ENCODE measurements at regions not wholly inside any gene's neighbourhood (a gene's known extent, or its start where the extent isn't known, plus 50 kb on each side); places are given as distances from the start of the nearest gene placed in this dataset.

GRCh38 chr14:97350894-97351731 is 553.9 kb downstream of the VRK1 start:
- no peak for DNase-seq (ENCODE audit: low read depth)

GRCh38 chr14:97353102-97353501 is 555.9 kb downstream of the VRK1 start:
- no peak for DNase-seq (ENCODE audit: low read depth)

- DNase-seq (ENCODE audit: low read depth), result no peak
Measured at GRCh38 chr14:97354119-97354722, 557.0 kb downstream of the VRK1 start.

GRCh38 chr14:97359341-97359740 is 562.2 kb downstream of the VRK1 start:
- no peak for DNase-seq (ENCODE audit: low read depth)

GRCh38 chr14:97361181-97361580 is 564.0 kb downstream of the VRK1 start:
- DNase-seq (ENCODE audit: low read depth), result no peak

- no peak for DNase-seq (ENCODE audit: low read depth)
Measured at GRCh38 chr14:97361958-97362357, 564.8 kb downstream of the VRK1 start.

GRCh38 chr14:97366400-97366799 is 569.2 kb downstream of the VRK1 start:
- no peak for DNase-seq (ENCODE audit: low read depth)

GRCh38 chr14:97367278-97367677 is 570.1 kb downstream of the VRK1 start:
- no peak for DNase-seq (ENCODE audit: low read depth)

- no peak for DNase-seq (ENCODE audit: low read depth)
Measured at GRCh38 chr14:97368049-97368448, 570.9 kb downstream of the VRK1 start.

- no peak for DNase-seq (ENCODE audit: low read depth)
Measured at GRCh38 chr14:97368900-97369564, 571.9 kb downstream of the VRK1 start.

GRCh38 chr14:97369901-97370300 is 572.7 kb downstream of the VRK1 start:
- DNase-seq (ENCODE audit: low read depth), result no peak

GRCh38 chr14:97376310-97376709 is 579.1 kb downstream of the VRK1 start:
- DNase-seq (ENCODE audit: low read depth), result no peak

- no peak for DNase-seq (ENCODE audit: low read depth)
Measured at GRCh38 chr14:97377550-97377949, 580.4 kb downstream of the VRK1 start.

- DNase-seq (ENCODE audit: low read depth), result no peak
Measured at GRCh38 chr14:97379091-97379531, 581.9 kb downstream of the VRK1 start.

- no peak for DNase-seq (ENCODE audit: low read depth)
Measured at GRCh38 chr14:97380539-97380941, 583.4 kb downstream of the VRK1 start.

GRCh38 chr14:97381309-97381708 is 584.1 kb downstream of the VRK1 start:
- DNase-seq (ENCODE audit: low read depth), result no peak

GRCh38 chr14:97382616-97383226 is 585.5 kb downstream of the VRK1 start:
- DNase-seq (ENCODE audit: low read depth), result no peak

GRCh38 chr14:97385727-97386126 is 588.5 kb downstream of the VRK1 start:
- DNase-seq (ENCODE audit: low read depth), result no peak

- no peak for DNase-seq (ENCODE audit: low read depth)
Measured at GRCh38 chr14:97387252-97387874, 590.2 kb downstream of the VRK1 start.

GRCh38 chr14:97388408-97388807 is 591.2 kb downstream of the VRK1 start:
- DNase-seq (ENCODE audit: low read depth), result no peak

GRCh38 chr14:97390096-97390724 is 593.0 kb downstream of the VRK1 start:
- DNase-seq (ENCODE audit: low read depth), result no peak

GRCh38 chr14:97393244-97393643 is 596.1 kb downstream of the VRK1 start:
- no peak for DNase-seq (ENCODE audit: low read depth)

Measured in GM04504 (cell line).